ENCODE measurements at regions not wholly inside any gene's neighbourhood (a gene's known extent, or its start where the extent isn't known, plus 50 kb on each side); places are given as distances from the start of the nearest gene placed in this dataset.

DNA sequence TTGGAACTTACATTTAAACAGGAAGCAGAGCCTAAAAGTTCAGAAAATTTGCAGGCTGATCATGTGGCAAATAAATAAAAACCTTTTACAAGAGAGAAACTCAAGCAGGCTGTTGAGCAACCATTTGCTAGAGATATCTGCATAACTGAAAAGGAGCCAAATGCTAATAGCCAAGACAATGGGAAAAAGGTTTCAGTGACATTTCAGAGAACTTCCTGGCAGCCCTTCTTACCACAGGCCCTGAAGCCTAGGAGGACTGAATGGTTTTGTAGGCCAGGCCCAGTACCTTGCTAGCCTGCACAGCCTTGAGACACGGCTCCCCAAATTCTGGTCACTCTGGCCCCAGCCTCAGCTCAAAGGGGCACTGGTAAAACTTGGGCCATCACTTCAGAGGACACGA, 945.1 kb downstream of the ADGRL3 start:
- Histone ChIP-seq H3K27me3 (no peaks in the 10 kb centered on the region), H3K36me3 (no peaks in the 10 kb centered on the region), H3K27ac (no peak overlapping the region), H3K4me1 (no peaks in the 10 kb centered on the region), H3K4me3 (no peak overlapping the region), H3K9me3 (no peaks in the 10 kb centered on the region)
- DNase-seq (ENCODE audit: low spot score in 2 of 2), result no peak
- TF ChIP-seq POLR2A (IDR thresholded peaks at IDR 0.05), result no peak
- no peak for TF ChIP-seq EP300 (IDR thresholded peaks at IDR 0.05)
- TF ChIP-seq, protein P1, sequence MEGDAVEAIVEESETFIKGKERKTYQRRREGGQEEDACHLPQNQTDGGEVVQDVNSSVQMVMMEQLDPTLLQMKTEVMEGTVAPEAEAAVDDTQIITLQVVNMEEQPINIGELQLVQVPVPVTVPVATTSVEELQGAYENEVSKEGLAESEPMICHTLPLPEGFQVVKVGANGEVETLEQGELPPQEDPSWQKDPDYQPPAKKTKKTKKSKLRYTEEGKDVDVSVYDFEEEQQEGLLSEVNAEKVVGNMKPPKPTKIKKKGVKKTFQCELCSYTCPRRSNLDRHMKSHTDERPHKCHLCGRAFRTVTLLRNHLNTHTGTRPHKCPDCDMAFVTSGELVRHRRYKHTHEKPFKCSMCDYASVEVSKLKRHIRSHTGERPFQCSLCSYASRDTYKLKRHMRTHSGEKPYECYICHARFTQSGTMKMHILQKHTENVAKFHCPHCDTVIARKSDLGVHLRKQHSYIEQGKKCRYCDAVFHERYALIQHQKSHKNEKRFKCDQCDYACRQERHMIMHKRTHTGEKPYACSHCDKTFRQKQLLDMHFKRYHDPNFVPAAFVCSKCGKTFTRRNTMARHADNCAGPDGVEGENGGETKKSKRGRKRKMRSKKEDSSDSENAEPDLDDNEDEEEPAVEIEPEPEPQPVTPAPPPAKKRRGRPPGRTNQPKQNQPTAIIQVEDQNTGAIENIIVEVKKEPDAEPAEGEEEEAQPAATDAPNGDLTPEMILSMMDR (IDR thresholded peaks at IDR 0.05), result no peak
- 80 to 82% methylated on average over 2 of the region's 2 CpGs for WGBS, 2 donors

DNA sequence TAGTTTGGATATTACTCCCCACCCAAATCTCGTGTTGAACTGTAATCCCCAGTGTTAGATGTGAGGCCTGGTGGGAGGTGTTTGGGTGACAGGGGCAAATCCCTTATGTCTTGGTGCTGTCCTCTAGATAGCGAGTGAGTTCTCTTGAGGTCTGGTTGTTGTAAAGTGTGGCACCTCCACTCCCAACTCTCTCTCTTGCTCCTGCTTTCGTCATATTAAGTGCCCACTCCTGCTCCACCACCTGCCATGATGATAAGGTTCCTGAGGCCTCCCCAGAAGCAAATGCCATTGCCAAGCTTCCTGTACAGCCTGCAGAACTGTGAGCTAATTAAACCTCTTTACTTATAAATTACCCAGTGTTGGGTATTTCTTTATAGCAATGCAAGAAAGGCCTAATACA, 944.3 kb downstream of the ADGRL3 start:
- Histone ChIP-seq H3K4me1 (no peaks in the 10 kb centered on the region), H3K4me3 (no peak overlapping the region), H3K27me3 (no peaks in the 10 kb centered on the region), H3K36me3 (no peaks in the 10 kb centered on the region), H3K9me3 (no peaks in the 10 kb centered on the region), H3K27ac (no peak overlapping the region)
- DNase-seq (ENCODE audit: low spot score in 2 of 2), result no peak
- TF ChIP-seq, protein P1 (IDR thresholded peaks at IDR 0.05), result no peak
- TF ChIP-seq EP300 (IDR thresholded peaks at IDR 0.05), result no peak
- no peak for TF ChIP-seq POLR2A (IDR thresholded peaks at IDR 0.05)
- 90 to 93% methylated on average over 3 of the region's 3 CpGs for WGBS, 2 donors

DNA sequence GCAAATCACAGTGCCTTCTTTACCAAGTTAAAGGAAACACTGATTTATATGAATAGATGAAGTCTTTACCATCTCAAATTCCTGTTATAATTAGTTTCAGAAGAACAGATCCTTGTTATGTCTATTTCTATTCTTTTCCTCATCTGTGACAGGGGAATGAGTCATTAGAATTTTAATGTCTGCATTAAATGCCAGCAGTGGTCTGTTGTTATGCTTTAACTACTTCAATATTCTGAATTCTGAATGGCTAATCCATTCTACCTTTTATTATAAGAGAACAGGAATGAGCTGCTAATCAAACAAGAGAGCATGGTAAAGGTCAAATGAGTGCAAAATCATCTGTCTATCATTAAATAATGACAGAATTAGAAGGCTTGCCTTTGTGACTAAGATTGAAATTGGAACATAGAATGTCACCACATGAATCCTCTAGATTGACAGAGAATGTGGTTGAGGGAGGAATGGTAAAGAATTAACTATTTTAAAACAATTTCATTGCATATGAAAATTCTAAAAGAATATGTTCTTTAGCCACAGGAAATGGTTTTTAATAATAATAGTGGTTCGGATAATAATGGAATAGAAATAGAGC, 935.5 kb downstream of the ADGRL3 start:
- H3K9me3 ChIP-seq, result peaks cover 0 to 8% (median 0%) of the 10 kb centered on the region in 4 donors
- no peaks in the 10 kb centered on the region for H3K27me3 ChIP-seq
- H3K4me3 ChIP-seq, result no peak overlapping the region
- H3K36me3 ChIP-seq, result no peaks in the 10 kb centered on the region
- H3K4me1 ChIP-seq, result no peaks in the 10 kb centered on the region
- H3K27ac ChIP-seq, result no peak overlapping the region
- no peak for TF ChIP-seq POLR2A (IDR thresholded peaks at IDR 0.05)
- TF ChIP-seq EP300 (IDR thresholded peaks at IDR 0.05), result no peak
- TF ChIP-seq, protein P1 (IDR thresholded peaks at IDR 0.05), result no peak
- DNase-seq (ENCODE audit: low spot score in 2 of 2), result no peak
- 58 to 60% methylated on average over 1 of the region's 1 CpG for WGBS, 2 donors

DNA sequence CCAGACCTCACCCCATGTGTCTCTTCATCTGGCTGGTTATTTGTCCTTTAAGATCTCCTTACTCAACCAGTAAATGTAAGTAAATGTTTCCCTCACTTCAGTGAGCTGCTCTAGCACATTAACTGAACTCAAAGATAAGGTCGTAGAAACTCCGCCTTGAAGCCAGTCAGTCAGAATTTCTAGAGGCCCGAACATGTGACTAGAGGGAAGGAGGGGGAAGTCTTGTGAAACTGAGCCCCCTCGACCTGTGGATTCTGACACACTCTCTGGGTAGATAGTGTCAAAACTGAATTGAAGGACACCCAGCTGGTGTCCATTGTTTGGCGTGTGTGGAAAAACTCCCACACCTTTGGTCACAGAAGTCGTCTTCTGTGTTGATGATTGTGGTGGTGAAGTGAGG, 933.9 kb downstream of the ADGRL3 start:
- Histone ChIP-seq H3K4me3 (no peak overlapping the region), H3K36me3 (no peaks in the 10 kb centered on the region), H3K27ac (no peak overlapping the region), H3K27me3 (no peaks in the 10 kb centered on the region), H3K9me3 (peaks cover 0 to 8% (median 0%) of the 10 kb centered on the region in 4 donors), H3K4me1 (no peaks in the 10 kb centered on the region)
- 84 to 90% methylated on average over 6 of the region's 6 CpGs for WGBS, 2 donors
- TF ChIP-seq, protein P1 (IDR thresholded peaks at IDR 0.05), result no peak
- TF ChIP-seq POLR2A (IDR thresholded peaks at IDR 0.05) (no peak), EP300 (IDR thresholded peaks at IDR 0.05) (no peak)
- no peak for DNase-seq (ENCODE audit: low spot score in 2 of 2)

DNA sequence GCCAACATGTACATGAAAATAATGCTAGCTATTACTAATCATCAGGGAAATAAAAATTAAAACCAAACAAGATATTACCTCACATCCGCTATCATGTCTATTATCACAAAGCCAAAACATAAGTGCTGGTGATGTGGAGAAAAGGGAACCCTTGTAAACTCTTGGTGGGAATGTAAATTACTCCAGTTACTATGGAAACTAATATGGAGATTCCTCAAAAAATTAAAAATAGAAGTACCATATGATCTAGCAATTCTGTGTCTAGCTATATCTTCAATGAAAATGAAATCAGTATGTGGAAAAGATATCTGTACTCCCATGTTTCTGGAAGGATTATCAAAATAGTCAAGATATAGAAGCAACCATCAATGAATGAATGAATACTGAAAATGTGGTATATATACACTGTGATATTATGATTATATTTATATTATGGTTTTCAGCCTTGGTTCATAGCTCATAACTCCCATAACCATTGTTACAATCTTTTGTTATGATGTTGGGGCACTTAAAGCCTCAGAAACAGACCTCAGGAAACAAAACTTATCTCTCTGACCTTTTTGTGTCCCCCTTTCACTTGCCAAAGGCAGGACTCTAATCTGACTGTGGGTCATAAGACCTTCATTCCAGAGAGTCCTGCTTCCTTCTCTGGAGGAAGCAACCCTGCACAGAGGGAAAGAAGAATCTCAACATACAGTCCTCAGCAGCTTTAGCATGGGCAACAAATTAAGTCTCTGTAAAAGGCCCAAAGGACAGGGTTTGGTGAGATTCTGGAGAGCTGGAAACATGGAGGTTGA, 933.2 kb downstream of the ADGRL3 start:
- Histone ChIP-seq H3K27me3 (no peaks in the 10 kb centered on the region), H3K27ac (no peak overlapping the region), H3K9me3 (peaks cover 0 to 8% (median 0%) of the 10 kb centered on the region in 4 donors), H3K36me3 (no peaks in the 10 kb centered on the region), H3K4me3 (no peak overlapping the region), H3K4me1 (no peaks in the 10 kb centered on the region)
- DNase-seq (ENCODE audit: low spot score in 2 of 2), result no peak
- WGBS, 2 donors, result 96 to 97% methylated on average over 1 of the region's 1 CpG
- TF ChIP-seq, protein P1 (IDR thresholded peaks at IDR 0.05), result no peak
- no peak for TF ChIP-seq EP300 (IDR thresholded peaks at IDR 0.05)
- no peak for TF ChIP-seq POLR2A (IDR thresholded peaks at IDR 0.05)
